ENCODE measurements at regions not wholly inside any gene's neighbourhood (a gene's known extent, or its start where the extent isn't known, plus 50 kb on each side); places are given as distances from the start of the nearest gene placed in this dataset.

DNA sequence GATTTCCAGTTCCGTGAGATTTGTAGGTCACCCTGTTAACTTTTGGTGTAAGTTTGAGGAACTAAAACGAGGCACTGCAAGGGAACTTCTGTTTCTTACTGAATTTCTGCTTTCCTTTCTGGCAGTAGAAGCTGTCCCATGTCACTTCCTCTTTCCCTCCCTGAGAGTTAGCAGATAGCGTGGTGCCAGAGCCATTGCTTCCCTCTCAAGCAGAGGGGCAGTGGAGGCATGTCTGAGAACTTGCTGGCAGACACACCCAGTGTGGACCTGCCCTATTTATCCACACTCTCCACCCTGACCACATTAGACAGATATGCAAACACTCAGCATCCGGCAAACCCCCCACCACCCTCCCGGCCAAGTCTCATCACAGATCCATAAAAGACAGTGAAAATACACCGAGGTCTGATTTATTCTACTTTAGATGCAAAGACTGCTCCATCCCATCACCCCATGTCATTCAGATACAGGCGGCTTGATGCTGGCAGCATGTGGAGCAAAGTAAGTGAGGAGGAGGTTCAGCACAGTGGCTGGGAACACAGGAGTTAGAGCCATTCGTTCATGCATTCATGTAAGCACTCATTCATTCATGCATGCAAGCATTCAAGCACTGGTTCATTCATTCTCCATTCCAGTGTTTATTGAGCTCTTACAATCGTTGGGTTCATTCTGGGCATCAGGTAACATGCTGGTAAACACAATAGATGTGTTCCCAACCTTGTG lies 324.7 kb downstream of the SHQ1 start (continued):
- TF ChIP-seq, protein P1, sequence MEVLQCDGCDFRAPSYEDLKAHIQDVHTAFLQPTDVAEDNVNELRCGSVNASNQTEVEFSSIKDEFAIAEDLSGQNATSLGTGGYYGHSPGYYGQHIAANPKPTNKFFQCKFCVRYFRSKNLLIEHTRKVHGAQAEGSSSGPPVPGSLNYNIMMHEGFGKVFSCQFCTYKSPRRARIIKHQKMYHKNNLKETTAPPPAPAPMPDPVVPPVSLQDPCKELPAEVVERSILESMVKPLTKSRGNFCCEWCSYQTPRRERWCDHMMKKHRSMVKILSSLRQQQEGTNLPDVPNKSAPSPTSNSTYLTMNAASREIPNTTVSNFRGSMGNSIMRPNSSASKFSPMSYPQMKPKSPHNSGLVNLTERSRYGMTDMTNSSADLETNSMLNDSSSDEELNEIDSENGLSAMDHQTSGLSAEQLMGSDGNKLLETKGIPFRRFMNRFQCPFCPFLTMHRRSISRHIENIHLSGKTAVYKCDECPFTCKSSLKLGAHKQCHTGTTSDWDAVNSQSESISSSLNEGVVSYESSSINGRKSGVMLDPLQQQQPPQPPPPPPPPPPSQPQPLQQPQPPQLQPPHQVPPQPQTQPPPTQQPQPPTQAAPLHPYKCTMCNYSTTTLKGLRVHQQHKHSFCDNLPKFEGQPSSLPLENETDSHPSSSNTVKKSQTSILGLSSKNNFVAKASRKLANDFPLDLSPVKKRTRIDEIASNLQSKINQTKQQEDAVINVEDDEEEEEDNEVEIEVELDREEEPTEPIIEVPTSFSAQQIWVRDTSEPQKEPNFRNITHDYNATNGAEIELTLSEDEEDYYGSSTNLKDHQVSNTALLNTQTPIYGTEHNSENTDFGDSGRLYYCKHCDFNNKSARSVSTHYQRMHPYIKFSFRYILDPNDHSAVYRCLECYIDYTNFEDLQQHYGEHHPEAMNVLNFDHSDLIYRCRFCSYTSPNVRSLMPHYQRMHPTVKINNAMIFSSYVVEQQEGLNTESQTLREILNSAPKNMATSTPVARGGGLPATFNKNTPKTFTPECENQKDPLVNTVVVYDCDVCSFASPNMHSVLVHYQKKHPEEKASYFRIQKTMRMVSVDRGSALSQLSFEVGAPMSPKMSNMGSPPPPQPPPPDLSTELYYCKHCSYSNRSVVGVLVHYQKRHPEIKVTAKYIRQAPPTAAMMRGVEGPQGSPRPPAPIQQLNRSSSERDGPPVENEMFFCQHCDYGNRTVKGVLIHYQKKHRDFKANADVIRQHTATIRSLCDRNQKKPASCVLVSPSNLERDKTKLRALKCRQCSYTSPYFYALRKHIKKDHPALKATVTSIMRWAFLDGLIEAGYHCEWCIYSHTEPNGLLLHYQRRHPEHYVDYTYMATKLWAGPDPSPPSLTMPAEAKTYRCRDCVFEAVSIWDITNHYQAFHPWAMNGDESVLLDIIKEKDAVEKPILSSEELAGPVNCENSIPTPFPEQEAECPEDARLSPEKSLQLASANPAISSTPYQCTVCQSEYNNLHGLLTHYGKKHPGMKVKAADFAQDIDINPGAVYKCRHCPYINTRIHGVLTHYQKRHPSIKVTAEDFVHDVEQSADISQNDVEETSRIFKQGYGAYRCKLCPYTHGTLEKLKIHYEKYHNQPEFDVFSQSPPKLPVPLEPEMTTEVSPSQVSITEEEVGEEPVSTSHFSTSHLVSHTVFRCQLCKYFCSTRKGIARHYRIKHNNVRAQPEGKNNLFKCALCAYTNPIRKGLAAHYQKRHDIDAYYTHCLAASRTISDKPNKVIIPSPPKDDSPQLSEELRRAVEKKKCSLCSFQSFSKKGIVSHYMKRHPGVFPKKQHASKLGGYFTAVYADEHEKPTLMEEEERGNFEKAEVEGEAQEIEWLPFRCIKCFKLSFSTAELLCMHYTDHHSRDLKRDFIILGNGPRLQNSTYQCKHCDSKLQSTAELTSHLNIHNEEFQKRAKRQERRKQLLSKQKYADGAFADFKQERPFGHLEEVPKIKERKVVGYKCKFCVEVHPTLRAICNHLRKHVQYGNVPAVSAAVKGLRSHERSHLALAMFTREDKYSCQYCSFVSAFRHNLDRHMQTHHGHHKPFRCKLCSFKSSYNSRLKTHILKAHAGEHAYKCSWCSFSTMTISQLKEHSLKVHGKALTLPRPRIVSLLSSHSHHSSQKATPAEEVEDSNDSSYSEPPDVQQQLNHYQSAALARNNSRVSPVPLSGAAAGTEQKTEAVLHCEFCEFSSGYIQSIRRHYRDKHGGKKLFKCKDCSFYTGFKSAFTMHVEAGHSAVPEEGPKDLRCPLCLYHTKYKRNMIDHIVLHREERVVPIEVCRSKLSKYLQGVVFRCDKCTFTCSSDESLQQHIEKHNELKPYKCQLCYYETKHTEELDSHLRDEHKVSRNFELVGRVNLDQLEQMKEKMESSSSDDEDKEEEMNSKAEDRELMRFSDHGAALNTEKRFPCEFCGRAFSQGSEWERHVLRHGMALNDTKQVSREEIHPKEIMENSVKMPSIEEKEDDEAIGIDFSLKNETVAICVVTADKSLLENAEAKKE (CRISPR knock-in tag; IDR thresholded peaks at IDR 0.05): no peak
- TF ChIP-seq EZH2phosphoT487 (IDR thresholded peaks at IDR 0.05; ENCODE audit: unreplicated experiment): no peak
- no peak for TF ChIP-seq ZNF331 (CRISPR knock-in tag; IDR thresholded peaks at IDR 0.05; ENCODE audit: low read depth)
- TF ChIP-seq NANOG (IDR thresholded peaks at IDR 0.05; ENCODE audit: borderline replicate concordance): no peak
- TF ChIP-seq ZNF114 (CRISPR knock-in tag; IDR thresholded peaks at IDR 0.05): no peak

DNA sequence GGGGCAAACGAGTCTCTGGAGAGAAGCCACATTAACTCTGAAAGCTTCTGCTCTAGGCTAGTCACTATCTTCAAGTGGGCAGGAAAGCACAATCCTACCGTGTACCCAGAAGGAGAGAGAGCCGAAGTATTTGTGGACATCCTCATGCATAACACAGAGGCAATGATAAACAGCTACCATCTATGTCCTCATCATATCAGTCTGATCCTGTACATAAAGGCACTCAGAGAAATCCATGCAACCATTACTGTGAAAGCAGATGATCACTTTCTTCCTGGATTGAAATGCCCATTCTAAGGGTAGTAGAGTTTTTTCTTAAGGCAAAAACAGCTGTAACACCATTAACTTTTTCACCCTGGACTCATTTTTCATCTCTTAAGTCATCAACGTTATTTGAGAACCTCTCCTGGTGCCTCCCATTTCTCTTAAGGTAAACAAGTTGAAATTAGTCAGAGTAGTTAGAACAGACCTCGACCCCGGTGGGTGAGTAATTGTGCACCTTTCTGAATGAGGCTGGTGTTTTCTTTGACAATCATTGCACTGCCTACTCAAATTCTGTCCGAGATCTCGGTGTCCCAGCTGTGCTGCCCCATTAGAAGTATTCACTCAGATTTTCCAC lies 327.4 kb downstream of the SHQ1 start:
- Histone ChIP-seq H3K36me3 (ENCODE audit: insufficient read depth) (no peaks in the 10 kb centered on the region), H3K4me2 (no peak overlapping the region)
- TF ChIP-seq, protein P2, sequence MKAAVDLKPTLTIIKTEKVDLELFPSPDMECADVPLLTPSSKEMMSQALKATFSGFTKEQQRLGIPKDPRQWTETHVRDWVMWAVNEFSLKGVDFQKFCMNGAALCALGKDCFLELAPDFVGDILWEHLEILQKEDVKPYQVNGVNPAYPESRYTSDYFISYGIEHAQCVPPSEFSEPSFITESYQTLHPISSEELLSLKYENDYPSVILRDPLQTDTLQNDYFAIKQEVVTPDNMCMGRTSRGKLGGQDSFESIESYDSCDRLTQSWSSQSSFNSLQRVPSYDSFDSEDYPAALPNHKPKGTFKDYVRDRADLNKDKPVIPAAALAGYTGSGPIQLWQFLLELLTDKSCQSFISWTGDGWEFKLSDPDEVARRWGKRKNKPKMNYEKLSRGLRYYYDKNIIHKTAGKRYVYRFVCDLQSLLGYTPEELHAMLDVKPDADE (IDR thresholded peaks at IDR 0.05): no peak
- TF ChIP-seq EZH2 (IDR thresholded peaks at IDR 0.05; ENCODE audit: low read depth, unreplicated experiment) (no peak), POLR2AphosphoS5 (IDR thresholded peaks at IDR 0.05; ENCODE audit: low read depth) (no peak), NANOG (IDR thresholded peaks at IDR 0.05; ENCODE audit: borderline replicate concordance) (no peak), EZH2phosphoT487 (IDR thresholded peaks at IDR 0.05; ENCODE audit: unreplicated experiment) (no peak), ZNF114 (CRISPR knock-in tag; IDR thresholded peaks at IDR 0.05) (no peak)
- TF ChIP-seq, protein P3, sequence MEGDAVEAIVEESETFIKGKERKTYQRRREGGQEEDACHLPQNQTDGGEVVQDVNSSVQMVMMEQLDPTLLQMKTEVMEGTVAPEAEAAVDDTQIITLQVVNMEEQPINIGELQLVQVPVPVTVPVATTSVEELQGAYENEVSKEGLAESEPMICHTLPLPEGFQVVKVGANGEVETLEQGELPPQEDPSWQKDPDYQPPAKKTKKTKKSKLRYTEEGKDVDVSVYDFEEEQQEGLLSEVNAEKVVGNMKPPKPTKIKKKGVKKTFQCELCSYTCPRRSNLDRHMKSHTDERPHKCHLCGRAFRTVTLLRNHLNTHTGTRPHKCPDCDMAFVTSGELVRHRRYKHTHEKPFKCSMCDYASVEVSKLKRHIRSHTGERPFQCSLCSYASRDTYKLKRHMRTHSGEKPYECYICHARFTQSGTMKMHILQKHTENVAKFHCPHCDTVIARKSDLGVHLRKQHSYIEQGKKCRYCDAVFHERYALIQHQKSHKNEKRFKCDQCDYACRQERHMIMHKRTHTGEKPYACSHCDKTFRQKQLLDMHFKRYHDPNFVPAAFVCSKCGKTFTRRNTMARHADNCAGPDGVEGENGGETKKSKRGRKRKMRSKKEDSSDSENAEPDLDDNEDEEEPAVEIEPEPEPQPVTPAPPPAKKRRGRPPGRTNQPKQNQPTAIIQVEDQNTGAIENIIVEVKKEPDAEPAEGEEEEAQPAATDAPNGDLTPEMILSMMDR (conservative IDR thresholded peaks at IDR 0.05; ENCODE audit: low read depth in 2 of 2): no peak
- TF ChIP-seq, protein P4, sequence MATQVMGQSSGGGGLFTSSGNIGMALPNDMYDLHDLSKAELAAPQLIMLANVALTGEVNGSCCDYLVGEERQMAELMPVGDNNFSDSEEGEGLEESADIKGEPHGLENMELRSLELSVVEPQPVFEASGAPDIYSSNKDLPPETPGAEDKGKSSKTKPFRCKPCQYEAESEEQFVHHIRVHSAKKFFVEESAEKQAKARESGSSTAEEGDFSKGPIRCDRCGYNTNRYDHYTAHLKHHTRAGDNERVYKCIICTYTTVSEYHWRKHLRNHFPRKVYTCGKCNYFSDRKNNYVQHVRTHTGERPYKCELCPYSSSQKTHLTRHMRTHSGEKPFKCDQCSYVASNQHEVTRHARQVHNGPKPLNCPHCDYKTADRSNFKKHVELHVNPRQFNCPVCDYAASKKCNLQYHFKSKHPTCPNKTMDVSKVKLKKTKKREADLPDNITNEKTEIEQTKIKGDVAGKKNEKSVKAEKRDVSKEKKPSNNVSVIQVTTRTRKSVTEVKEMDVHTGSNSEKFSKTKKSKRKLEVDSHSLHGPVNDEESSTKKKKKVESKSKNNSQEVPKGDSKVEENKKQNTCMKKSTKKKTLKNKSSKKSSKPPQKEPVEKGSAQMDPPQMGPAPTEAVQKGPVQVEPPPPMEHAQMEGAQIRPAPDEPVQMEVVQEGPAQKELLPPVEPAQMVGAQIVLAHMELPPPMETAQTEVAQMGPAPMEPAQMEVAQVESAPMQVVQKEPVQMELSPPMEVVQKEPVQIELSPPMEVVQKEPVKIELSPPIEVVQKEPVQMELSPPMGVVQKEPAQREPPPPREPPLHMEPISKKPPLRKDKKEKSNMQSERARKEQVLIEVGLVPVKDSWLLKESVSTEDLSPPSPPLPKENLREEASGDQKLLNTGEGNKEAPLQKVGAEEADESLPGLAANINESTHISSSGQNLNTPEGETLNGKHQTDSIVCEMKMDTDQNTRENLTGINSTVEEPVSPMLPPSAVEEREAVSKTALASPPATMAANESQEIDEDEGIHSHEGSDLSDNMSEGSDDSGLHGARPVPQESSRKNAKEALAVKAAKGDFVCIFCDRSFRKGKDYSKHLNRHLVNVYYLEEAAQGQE (IDR thresholded peaks at IDR 0.05; ENCODE audit: unreplicated experiment): no peak

More for the DNA sequence above, 327.4 kb downstream of the SHQ1 start:
- Histone ChIP-seq H3K4me3 (no peak overlapping the region), H4K20me1 (replicated peaks; ENCODE audit: insufficient read depth) (no peaks in the 10 kb centered on the region), H3K27me3 (ENCODE audit: insufficient read depth) (no peaks in the 10 kb centered on the region), H3K9me2 (ENCODE audit: insufficient read depth) (no peaks in the 10 kb centered on the region), H3F3A (replicated peaks; ENCODE audit: low read depth) (no peaks in the 10 kb centered on the region), H3K27ac (ENCODE audit: low read depth) (no peak overlapping the region), H3K79me2 (replicated peaks; ENCODE audit: insufficient read depth) (no peaks in the 10 kb centered on the region), H2AFZ (0 out of 2 replicates have a peak overlapping the region, but pooled peaks have one; percentile 52), H3K4me1 (ENCODE audit: insufficient read depth) (no peaks in the 10 kb centered on the region)
- no peak overlapping the region for H3K27ac Mint-ChIP-seq
- H3K9me3 Mint-ChIP-seq: no peaks in the 10 kb centered on the region
- no peaks in the 10 kb centered on the region for H3K36me3 Mint-ChIP-seq (ENCODE audit: low read depth)
- H3K4me1 Mint-ChIP-seq: peaks cover 5% of the 10 kb centered on the region; the same call in 2 of the 3 replicates
- ATAC-seq (no peak), DNase-seq (ENCODE audit: low spot score) (no peak)
- H3K27me3 Mint-ChIP-seq (ENCODE audit: insufficient read depth, low read depth, poor library complexity): no peaks in the 10 kb centered on the region
- H3K4me3 Mint-ChIP-seq: no peak overlapping the region
